ENCODE measurements at regions not wholly inside any gene's neighbourhood (a gene's known extent, or its start where the extent isn't known, plus 50 kb on each side); places are given as distances from the start of the nearest gene placed in this dataset.

- TF ChIP-seq CTCF (IDR thresholded peaks at IDR 0.05) (no peak), POLR2A (IDR thresholded peaks at IDR 0.05) (no peak)
These were observed 871.7 kb downstream of the FAM133A start for GRCh38 chrX:94545722-94546121.
